HCEC 1CT (cell line): ENCODE measurements at regions not wholly inside any gene's neighbourhood (a gene's known extent, or its start where the extent isn't known, plus 50 kb on each side); places are given as distances from the start of the nearest gene placed in this dataset.
"Not testable (repeated sequence)": the region's sequence is repeated elsewhere in the genome, so short reads cannot be mapped to it uniquely, and the experiment has no call there.

Experiments
- DNase-seq: peaks from one replicate; pipeline ENCODE4 v3.0.0-alpha.2; 2017

- DNase-seq, result no peak
Observed at GRCh38 chr9:31336841-31337240, 1047.6 kb upstream of the ACO1 start.

- DNase-seq, result no peak
Observed at GRCh38 chr9:31347082-31347617, 1037.3 kb upstream of the ACO1 start.

- no peak for DNase-seq
Observed at GRCh38 chr9:31355159-31355882, 1029.1 kb upstream of the ACO1 start.

- DNase-seq, result no peak
Observed at GRCh38 chr9:31355965-31356364, 1028.5 kb upstream of the ACO1 start.

- no peak for DNase-seq
Observed at GRCh38 chr9:31359071-31359470, 1025.4 kb upstream of the ACO1 start.

- no peak for DNase-seq
Observed at GRCh38 chr9:31364171-31364570, 1020.3 kb upstream of the ACO1 start.

- no peak for DNase-seq
Observed at GRCh38 chr9:31372799-31373587, 1011.5 kb upstream of the ACO1 start.

GRCh38 chr9:31377358-31377757 lies 1007.1 kb upstream of the ACO1 start:
- DNase-seq, result no peak

GRCh38 chr9:31388660-31389059 lies 995.8 kb upstream of the ACO1 start:
- no peak for DNase-seq

GRCh38 chr9:31389075-31389474 lies 995.4 kb upstream of the ACO1 start:
- DNase-seq, result no peak

- no peak for DNase-seq
Observed at GRCh38 chr9:31390403-31391025, 993.9 kb upstream of the ACO1 start.

GRCh38 chr9:31393240-31393639 lies 991.2 kb upstream of the ACO1 start:
- DNase-seq, result no peak

- no peak for DNase-seq
Observed at GRCh38 chr9:31394015-31394473, 990.4 kb upstream of the ACO1 start.

GRCh38 chr9:31412081-31412480 lies 972.4 kb upstream of the ACO1 start:
- DNase-seq, result no peak

- no peak for DNase-seq
Observed at GRCh38 chr9:31415164-31415563, 969.3 kb upstream of the ACO1 start.

GRCh38 chr9:31418419-31418818 lies 966.0 kb upstream of the ACO1 start:
- DNase-seq, result no peak

GRCh38 chr9:31443630-31444457 lies 940.6 kb upstream of the ACO1 start:
- DNase-seq, result not testable (repeated sequence)

- DNase-seq, result no peak
Observed at GRCh38 chr9:31445357-31445756, 939.1 kb upstream of the ACO1 start.

- no peak for DNase-seq
Observed at GRCh38 chr9:31445960-31446359, 938.5 kb upstream of the ACO1 start.

GRCh38 chr9:31467075-31467474 lies 917.4 kb upstream of the ACO1 start:
- DNase-seq, result no peak

GRCh38 chr9:31470051-31470450 lies 914.4 kb upstream of the ACO1 start:
- no peak for DNase-seq

- DNase-seq, result no peak
Observed at GRCh38 chr9:31471010-31471409, 913.4 kb upstream of the ACO1 start.

- DNase-seq, result no peak
Observed at GRCh38 chr9:31486630-31487029, 897.8 kb upstream of the ACO1 start.
